Right ventricle myocardium superior (tissue), 1 donor: ENCODE measurements at regions not wholly inside any gene's neighbourhood (a gene's known extent, or its start where the extent isn't known, plus 50 kb on each side); places are given as distances from the start of the nearest gene placed in this dataset.

Source experiments
- ATAC-seq: fragments of 200-7000 bp; cut with Tn5 transposase; one replicate; pipeline ENCODE4 v1.9.1; 2020; ENCODE audit warnings: mild to moderate bottlenecking; ENCODE audit not compliant: poor library complexity
- DNase-seq: peaks from one replicate; pipeline ENCODE4 v3.0.0-alpha.2; 2020
- intact Hi-C: fragments of 100-400 bp; cut with DNase I; formaldehyde crosslinking; loops from one replicate; pipeline ENCODE4 v1.11.2; 2022
- donor health status: DM: no; HTN: yes; CAD: no; lungs with severe emphysema.

DNA sequence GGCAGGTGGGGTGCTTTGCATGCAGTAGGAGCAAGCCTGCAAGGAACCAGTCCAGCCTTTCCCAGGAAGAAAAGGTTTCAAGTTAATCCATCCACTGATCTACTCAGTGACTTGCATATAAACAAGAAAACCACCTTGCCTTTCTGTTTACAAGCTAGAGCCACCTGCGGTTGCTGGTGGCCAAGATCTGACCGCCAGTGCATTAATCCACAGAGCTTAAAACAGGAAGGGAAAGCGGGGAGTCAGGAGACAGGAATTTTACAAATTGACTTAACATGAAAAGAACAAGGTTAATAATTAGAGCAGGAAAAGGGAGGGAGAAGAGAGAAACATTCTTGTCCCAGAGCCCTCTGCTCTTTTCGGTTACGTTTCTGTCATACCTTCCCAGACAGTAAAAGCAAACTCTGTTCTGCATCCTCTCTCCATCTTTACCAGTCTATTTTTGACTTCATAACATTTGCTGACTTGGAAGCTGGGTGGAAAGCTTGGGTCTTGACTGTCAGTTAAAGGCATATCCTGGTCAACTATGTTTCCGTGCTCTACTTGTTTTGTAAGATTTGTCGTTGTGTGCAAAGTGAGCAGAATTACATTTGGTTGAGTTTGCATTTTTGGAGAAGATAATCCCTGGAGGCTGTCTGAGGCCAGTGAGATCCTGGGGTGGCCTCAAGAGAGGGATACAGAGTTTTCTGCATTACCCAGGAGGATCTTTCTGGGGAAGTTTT lies 760.6 kb downstream of the EFNB2 start:
- DNase-seq: no peak
- ATAC-seq: no peak
- intact Hi-C loops: no loop called here

DNA sequence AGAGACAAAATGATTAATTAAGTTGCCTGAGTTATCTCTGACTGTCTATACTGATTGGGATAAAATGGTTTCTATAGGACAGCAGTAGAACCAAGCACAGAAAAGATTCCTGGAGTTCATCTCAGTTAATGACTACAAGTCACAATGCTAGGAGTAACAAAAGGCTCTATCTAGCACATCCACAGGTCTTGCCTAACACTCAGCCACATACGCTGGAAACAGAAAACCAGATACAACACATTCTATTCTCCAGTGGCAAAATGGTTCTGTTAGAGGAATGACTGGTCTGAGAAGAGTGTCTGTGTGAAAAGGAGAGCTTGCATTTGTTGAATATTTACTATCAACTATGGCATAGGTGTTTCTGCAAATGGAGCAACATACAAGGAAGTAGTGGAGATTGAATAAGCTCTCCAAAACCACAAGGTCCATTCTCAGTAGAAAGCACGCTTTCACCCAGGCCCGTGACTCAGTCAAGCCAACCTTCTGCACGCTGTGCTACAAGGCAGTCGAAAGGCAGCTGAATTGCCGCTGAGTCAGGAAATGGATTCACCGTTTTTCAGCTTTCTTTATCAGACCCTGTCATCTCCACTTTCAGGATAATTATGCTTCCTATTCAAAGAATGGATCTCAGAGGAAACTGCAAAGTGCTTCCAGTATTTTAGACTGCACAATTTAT lies 761.5 kb downstream of the EFNB2 start:
- ATAC-seq: no peak
- intact Hi-C loops: no loop called here
- no peak for DNase-seq

DNA sequence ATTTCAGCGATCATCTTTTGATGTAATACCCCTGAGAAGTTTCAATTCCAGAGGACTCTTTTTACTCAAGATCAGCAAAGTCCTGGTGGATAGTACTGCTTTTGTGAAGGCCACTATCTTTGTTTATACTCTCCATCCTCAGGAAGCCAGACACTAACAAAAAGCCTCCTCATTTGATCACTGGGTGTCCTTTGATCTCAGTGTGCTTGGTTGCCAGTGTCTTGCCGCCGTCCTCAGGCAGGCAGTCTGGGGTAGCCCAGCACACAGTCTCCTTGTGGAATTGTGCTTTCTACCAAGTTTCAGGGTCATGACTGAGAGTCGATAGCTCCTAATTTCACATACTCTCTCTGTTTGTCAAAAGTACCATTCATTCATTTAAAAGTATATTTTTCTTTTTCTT lies 762.2 kb downstream of the EFNB2 start:
- DNase-seq: no peak
- intact Hi-C loops: no loop called here
- ATAC-seq: no peak

DNA sequence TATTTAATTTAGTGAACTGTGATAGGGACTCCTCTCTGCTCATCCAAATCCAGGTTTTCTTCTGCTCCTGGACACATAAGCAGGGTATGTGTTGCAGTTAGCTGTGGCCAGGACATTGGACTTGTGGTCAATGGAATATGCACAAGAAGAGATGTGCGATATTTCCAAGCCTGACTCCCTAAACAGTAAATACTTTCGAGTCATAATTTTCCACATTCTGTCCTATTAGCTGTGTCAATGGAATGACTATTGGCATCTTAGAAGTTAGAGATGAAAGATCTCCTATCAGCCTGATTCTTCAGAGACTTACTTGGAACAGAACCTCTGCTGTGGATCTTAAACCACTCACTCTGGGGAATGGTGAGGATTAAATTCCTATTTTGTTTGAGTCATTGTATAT lies 771.0 kb downstream of the EFNB2 start:
- intact Hi-C loops: no loop called here
- ATAC-seq: no peak

DNA sequence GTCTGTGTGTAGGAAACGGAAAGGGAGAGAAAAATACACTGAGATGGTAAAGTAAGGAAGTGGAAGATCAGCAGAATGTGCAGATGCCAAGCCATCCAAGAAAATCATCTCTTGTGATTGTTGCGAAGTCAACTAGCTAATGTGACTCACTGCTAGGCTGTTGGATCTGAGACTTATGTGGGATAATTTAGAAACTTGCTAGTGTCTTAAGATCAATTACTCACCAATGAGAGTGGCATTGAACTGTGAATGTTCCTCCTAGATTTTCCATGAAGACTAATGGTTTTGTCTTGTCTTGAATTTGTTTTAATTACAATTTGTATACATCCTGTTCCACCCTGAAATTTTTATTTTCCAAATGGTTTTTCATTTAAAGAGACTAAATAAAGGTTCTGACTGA lies 771.6 kb downstream of the EFNB2 start:
- DNase-seq: no peak
- ATAC-seq: no peak
- intact Hi-C loops: no loop called here

More for the DNA sequence above, 771.0 kb downstream of the EFNB2 start:
- no peak for DNase-seq

DNA sequence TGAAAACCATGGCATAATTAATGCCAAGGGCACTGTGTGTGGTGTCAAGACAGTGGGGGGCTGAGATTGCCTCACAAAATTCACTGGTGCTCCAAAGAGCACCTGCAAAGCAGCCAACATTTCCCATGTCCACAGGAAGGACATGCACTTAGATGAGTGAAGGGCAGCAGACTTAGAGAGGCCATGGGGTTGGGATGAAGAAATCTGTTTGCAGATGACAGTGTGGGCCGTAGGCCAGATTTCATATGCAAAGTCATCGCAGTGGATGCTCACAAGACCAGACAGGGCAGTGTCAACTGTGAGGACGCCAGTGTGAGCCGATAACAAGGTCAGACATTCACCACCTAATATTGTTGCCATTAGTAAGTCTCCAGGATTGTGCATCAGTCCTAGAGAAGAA lies 773.4 kb downstream of the EFNB2 start:
- intact Hi-C loops: no loop called here
- ATAC-seq: no peak
- DNase-seq: no peak

DNA sequence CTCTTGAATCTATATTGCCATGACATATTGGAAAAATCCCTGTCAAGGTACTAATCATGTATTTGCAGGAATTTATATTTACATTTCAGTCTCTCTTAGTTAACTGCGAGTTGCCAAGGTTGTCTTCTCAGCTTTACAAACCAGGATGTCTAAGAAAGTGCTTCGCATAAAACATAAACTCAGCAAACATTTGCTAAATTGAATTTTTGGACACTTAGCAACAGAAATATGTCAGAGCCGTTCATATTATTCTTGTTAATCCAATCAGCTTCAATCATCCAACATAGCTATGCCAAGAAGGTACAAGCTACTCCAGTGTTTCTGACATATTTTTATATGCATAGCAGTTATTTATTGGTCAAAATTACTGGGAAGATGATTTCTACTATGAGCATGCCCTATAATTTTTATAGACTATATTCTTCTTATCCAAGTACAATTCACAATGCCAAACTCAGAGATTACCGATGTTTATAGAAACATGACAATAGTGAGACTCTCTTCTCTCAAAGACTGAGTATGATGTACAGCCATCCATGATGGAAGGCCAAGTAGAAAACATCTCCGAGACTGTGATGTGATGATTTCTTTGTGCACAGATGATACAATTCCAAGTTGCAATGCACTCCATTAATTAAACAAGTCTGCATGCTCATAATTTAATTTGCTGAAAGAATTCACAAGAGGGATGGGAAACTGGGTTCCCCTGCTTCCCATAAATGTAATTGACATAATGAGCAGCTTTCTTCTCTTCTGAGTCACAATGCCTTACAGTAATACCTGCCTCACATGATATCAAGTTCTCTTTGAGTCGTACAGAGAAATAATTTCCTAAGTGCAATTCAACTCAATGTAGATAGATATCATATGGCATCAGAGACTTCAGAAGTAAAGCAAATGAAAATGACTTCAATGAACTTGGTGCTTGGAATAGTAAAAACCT lies 776.3 kb downstream of the EFNB2 start:
- intact Hi-C loops: no loop called here
- no peak for DNase-seq
- no peak for ATAC-seq

DNA sequence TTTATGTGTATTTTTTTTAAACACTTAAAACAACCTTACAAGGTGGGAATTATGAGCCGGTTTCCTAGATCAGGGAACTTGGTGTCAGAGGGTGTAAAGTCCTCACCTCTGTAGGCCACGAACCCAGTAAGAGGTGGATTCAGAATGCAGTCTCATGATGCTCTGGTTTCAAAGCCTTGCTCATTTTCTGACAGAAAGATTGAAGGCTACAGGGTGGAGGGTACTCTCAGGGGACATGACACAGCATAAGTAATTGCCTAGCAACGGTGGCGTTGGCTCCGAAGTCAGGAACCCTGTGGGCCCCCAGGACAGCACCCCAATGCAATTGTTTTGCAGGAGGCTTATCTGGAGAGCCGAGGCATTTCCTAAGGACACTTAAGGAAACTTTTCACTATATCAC lies 794.7 kb downstream of the EFNB2 start:
- no peak for ATAC-seq
- intact Hi-C loops: no loop called here
- DNase-seq: no peak

DNA sequence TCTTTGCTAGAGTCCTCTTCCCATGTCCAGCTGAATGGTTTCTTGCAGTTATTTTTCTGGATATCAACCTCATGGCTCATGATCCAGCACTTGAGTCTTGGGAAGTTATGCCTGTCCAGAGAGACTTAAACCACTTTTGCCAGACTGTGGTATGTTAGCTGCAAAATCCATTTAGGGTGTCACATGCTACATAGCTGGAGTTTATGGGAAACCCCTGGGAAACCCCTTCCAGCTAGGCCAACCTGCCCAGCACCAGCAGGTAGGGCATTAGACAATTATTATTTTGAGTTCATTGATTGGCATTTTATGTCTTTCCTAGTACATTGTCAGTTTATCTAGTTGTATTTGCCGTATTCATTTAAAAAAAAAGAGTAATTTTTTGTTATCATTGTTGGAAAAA lies 797.8 kb downstream of the EFNB2 start:
- ATAC-seq (no peak), DNase-seq (no peak)
- intact Hi-C loops: no loop called here

DNA sequence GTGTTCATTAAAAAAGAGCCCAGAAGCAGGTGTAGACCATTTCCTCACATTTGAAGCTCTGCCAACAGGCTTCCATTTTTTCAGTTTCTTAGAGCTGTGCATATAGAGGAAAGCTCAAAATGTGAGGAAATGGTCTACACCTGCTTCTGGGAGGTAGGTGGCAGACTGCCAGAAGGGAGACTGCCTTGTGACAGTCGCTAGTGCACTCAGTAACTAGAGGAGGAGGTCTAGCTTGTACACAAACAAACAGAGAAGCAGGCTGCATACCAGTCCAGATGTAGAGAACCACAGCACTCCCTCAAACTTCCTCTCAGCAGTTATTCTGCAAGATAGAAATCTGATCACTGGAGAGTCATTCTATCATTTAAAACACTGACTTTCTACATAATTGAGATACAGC lies 800.2 kb downstream of the EFNB2 start:
- intact Hi-C loops: no loop called here
- no peak for ATAC-seq
- DNase-seq: no peak

DNA sequence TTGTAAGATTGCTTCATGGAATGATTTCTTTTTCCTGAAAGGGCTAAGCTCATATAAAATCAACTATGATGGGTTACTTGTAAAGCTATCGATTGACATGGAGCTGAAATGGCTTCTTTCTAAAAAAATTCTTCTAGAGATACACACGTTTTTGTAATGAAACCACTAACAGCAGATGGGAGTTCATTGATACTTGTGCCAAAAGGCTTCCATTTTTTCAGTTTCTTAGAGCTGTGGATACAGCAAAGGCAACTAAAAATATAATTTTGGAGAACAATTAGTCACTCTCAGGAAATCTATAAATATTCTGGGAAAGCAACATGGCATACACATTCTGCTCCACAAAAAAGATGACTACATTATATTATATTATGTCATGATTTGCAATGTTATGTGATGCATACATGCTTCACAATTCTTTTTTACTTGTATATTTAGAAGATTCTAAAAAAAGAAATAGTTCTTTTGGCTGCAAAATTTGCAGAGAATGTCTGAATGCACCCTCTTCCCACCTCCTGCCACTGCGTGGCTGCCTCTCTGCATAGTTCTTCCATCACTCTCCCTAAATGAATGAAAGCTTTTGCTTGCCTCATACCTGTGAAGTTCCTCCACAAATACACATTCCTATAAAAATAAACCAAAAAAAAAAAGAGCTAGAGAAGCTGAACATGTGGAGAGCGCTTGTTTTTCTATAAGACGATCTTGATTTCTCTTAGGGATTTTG lies 802.5 kb downstream of the EFNB2 start:
- intact Hi-C loops: no loop called here
- no peak for DNase-seq
- ATAC-seq: no peak

DNA sequence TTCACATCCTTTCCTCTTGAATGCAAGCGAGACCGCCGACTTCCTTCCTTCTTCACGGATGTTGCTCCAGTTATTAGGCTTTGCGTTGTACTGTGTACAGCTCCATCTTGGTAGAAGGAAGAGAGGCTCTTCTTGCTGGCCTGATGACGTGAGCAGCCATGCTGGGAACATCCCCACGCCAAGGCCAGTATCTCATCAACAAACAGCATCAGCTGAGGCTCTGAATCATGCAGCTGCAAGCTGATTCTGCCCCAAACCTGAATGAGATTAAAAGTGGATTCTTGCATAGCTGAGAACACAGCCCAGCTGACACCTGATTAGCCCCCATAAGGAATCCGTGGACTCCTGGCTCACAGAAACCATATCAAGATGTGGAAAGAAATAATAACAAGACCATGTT lies 809.6 kb downstream of the EFNB2 start:
- intact Hi-C loops: no loop called here
- ATAC-seq (no peak), DNase-seq (no peak)

DNA sequence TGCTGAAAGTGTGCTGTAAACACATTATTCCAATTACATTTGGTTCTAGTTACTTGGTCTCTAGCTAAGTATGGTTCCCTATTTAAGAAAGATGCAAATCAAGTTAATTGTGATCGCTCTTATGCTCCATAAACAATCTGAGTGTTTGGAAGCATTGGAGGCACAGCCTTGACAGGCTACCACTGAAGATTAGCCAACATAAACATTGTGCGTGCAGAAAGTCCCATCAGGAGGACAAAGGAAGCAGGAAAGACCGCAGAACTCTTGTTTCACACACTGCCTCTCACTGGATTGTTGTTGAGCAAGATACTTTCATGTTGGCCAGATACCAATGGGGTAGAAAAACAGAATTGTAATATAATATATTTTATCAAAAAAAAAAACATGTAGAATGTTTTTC lies 814.4 kb downstream of the EFNB2 start:
- intact Hi-C loops: no loop called here
- ATAC-seq (no peak), DNase-seq (no peak)

DNA sequence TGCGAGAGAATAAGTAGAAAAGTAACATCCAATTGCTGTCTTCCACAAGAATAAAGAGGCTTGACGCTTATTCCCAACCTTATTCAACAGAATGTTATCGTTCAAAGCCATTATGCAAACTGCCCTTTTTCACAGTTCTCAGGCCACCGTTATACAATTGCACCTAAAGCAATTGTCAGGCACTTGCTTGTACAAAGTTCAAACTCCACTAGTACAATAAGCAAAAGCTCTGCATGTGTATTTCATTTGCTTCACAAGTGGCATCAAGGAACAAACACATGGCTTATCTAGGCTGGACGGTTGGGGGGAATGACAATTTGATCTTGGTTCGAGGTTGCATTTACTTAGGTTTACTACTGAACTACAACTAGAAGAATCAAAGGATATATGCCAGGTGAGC lies 815.6 kb downstream of the EFNB2 start:
- intact Hi-C loops: no loop called here
- DNase-seq: no peak
- no peak for ATAC-seq

DNA sequence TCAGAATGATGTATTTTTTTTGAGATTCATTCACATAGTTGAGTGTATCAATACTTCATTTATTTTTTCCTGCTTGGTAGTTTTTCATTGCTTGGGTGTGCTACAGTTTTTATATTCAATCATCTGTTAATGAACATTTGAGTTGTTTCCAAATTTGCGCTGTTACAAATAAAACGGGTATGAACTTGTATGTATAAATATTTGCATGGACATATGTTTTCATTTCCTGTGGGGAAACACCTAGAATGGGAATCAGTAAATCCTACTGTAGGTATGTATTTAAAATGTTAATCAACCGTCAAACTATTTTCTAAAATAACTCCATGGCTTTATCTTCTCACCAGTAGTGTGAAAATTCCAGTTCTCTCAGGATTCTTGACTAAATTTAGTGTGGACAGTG lies 826.3 kb downstream of the EFNB2 start:
- intact Hi-C loops: no loop called here
- no peak for ATAC-seq
- no peak for DNase-seq

DNA sequence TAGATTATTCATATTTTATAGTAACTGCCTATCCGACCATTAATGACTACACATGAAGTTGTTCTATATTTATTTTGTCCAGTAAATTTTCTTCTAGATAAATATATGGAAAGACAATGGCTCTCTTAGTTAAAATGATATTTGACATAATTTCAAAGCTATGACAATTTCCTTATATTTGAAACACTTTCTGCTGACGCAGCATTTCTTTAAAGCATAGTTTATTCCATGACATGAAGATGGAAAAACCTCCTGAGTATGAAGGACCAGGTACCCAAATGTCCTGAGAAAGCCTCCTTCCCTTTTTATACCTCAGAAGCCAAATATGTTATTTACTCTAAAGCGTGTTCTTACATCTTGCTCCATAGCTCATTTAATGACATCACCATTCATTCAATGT lies 831.6 kb downstream of the EFNB2 start:
- no peak for DNase-seq

DNA sequence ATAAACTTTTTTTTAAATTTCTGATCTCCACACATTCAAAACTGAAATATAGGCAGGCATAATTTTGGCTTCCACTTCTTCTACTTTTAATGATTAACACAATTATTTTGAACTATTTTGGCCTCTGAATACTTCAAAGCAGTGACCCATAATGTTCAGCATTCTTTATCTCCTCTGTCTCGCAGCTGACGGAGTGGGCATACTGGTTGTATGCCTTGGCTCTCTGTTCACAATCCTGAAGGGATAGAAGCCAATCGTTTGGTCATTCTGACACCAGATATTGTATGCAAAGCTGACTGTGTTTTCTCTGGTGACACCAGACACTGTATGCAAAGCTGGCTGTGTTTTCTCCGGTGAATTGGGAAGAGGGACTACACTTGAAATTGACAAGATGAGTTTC lies 833.0 kb downstream of the EFNB2 start:
- DNase-seq (no peak), ATAC-seq (no peak)
- intact Hi-C loops: no loop called here

More for the DNA sequence above, 831.6 kb downstream of the EFNB2 start:
- ATAC-seq: no peak
- intact Hi-C loops: no loop called here

DNA sequence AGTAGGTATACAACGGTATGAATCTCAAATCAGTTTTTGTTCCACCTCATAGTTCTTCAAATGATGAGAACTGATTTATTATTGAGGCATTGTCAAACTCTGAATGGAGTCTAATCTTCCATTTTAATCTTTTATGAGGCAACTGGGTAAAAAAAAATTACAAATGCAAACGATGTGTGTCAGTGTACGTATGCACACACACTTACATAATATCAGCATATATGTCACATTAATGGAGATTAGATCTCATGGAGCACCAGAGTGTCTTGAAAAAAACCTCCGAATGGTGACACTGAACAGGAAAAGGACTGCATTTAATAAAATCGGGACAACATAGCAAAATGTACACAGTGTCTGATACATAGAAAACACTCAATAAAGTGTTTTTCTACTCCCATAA lies 842.7 kb downstream of the EFNB2 start:
- DNase-seq (no peak), ATAC-seq (no peak)
- intact Hi-C loops: no loop called here

DNA sequence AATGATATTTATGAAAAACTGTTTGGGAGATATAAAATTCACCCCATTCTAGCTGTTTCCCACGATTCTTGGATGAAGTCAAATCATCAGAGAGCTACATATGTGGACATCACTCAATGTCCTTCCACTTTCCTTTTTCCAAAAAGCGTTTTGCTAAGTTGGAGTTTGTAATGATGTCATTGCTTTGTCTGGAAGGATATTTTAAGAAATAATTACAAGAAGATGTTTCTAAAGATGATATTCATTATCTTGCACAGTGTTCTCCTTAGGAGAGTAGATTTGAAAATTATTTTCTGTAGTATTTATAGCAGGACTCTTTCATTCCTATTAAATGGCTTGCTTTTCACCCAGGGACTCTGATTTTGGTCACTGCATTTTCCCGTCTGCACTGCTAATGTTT lies 851.2 kb downstream of the EFNB2 start:
- ATAC-seq: no peak

More for the DNA sequence above, 851.2 kb downstream of the EFNB2 start:
- intact Hi-C loops: no loop called here
- no peak for DNase-seq
